Common myeloid progenitor, CD34-positive (primary cell): ENCODE measurements at regions not wholly inside any gene's neighbourhood (a gene's known extent, or its start where the extent isn't known, plus 50 kb on each side); places are given as distances from the start of the nearest gene placed in this dataset.

Experiments
- CTCF ChIA-PET: fragments of 350-600 bp; sonication (Branson Sonifier 250); formaldehyde crosslinking; loops from one replicate; lab custom pipeline; 2021; ENCODE audit warnings: antibody characterized with exemption; lab: Charles Lee
- POLR2A ChIA-PET: fragments of 350-600 bp; sonication (Branson Sonifier 250); formaldehyde crosslinking; loops from one replicate; lab custom pipeline; 2021; ENCODE audit warnings: antibody characterized with exemption; lab: Charles Lee
- DNase-seq, 3 donors: peaks; one replicate each; pipeline versions ENCODE4 v3.0.0 to v3.0.0-alpha.2; 2013
- H3K27ac ChIP-seq, 2 experiments: 1 replicate in 1 of 2; 2 replicates in 1 of 2; pipeline ENCODE4 v1.7.0; 2013; ENCODE audit warnings: inconsistent platforms in 2 of 2, low read length in 2 of 2, mild to moderate bottlenecking in 2 of 2, low read depth in 1 of 2, moderate library complexity in 1 of 2; ENCODE audit not compliant: severe bottlenecking in 2 of 2, insufficient read depth in 1 of 2, poor library complexity in 1 of 2
- H3K27me3 ChIP-seq, 5 experiments: replicated peaks in 2 of 5; 1 replicate in 3 of 5; 2 replicates in 2 of 5; pipeline versions ENCODE4 v1.6.1 to v1.7.0; 2013; ENCODE audit warnings: low read length in 4 of 5, mild to moderate bottlenecking in 2 of 5, moderate library complexity in 2 of 5, inconsistent platforms in 1 of 5; ENCODE audit not compliant: insufficient read depth in 5 of 5, control insufficient read depth in 4 of 5
- H3K36me3 ChIP-seq, 4 experiments: 1 replicate in 2 of 4; 2 replicates in 2 of 4; pipeline versions ENCODE4 v1.6.1 to v1.7.0; 2013; ENCODE audit warnings: low read length in 3 of 4, control low read depth in 1 of 4, mild to moderate bottlenecking in 1 of 4; ENCODE audit not compliant: control insufficient read depth in 4 of 4, insufficient read depth in 4 of 4
- H3K4me1 ChIP-seq, 4 experiments: 1 replicate in 3 of 4; 2 replicates in 1 of 4; pipeline versions ENCODE4 v1.6.1 to v1.7.1; 2013; ENCODE audit warnings: low read length in 3 of 4, mild to moderate bottlenecking in 3 of 4, control low read depth in 1 of 4, inconsistent platforms in 1 of 4, moderate library complexity in 1 of 4; ENCODE audit not compliant: control insufficient read depth in 4 of 4, insufficient read depth in 4 of 4; ENCODE audit errors: control extremely low read depth in 1 of 4
- H3K4me3 ChIP-seq, 7 experiments: 1 replicate in 4 of 7; 2 replicates in 3 of 7; pipeline versions ENCODE4 v1.5.1 to v1.7.0; 2013; ENCODE audit warnings: mild to moderate bottlenecking in 7 of 7, low read length in 6 of 7, moderate library complexity in 6 of 7, inconsistent platforms in 2 of 7, low read depth in 2 of 7, control low read depth in 1 of 7; ENCODE audit not compliant: insufficient read depth in 4 of 7, control insufficient read depth in 1 of 7; ENCODE audit errors: extremely low read depth in 1 of 7
- H3K9me3 ChIP-seq, 5 experiments: 1 replicate in 4 of 5; 2 replicates in 1 of 5; pipeline versions ENCODE4 v1.6.1 to v1.7.1; 2013; ENCODE audit warnings: low read length in 4 of 5, mild to moderate bottlenecking in 2 of 5, inconsistent platforms in 1 of 5, low read depth in 1 of 5, moderate library complexity in 1 of 5; ENCODE audit not compliant: control insufficient read depth in 4 of 5, insufficient read depth in 2 of 5; ENCODE audit errors: control extremely low read depth in 1 of 5
- WGBS: methylation state at CpG from one replicate; pipeline ENCODE4 v1.1.5; 2013; ENCODE audit not compliant: insufficient coverage; 5-methylcytosine and 5-hydroxymethylcytosine counted together

- Histone ChIP-seq H3K27me3 (no peaks in the 10 kb centered on the region), H3K9me3 (no peaks in the 10 kb centered on the region), H3K27ac (no peak overlapping the region), H3K4me3 (no peak overlapping the region), H3K36me3 (no peaks in the 10 kb centered on the region), H3K4me1 (no peaks in the 10 kb centered on the region)
- no peak for DNase-seq
- CTCF ChIA-PET: no interaction called here
- POLR2A ChIA-PET: no interaction called here
- WGBS: 100% methylated on average over 2 of the region's 3 CpGs
Measured at GRCh38 chr13:67620665-67621064, 390.5 kb upstream of the PCDH9 start.

GRCh38 chr13:67619995-67620380 lies 389.9 kb upstream of the PCDH9 start:
- Histone ChIP-seq H3K4me3 (no peak overlapping the region), H3K36me3 (no peaks in the 10 kb centered on the region), H3K27ac (no peak overlapping the region), H3K4me1 (no peaks in the 10 kb centered on the region), H3K9me3 (no peaks in the 10 kb centered on the region), H3K27me3 (no peaks in the 10 kb centered on the region)
- POLR2A ChIA-PET: no interaction called here
- peak; percentile 11 to 57 (median 40) for DNase-seq
- CTCF ChIA-PET: interaction anchor here (0.6 to 0.9 kb wide), 2 partner anchors 71 to 161 kb away, joined by 3 read pairs; no protein-coding TSS in a partner anchor
- WGBS: no CpG with 5 or more reads among the region's 2 CpGs

GRCh38 chr13:67619351-67619994 lies 389.3 kb upstream of the PCDH9 start:
- ChIA-PET POLR2A (no interaction called here), CTCF (interaction anchor here (0.6 to 0.9 kb wide), 2 partner anchors 70 to 161 kb away, joined by 3 read pairs; no protein-coding TSS in a partner anchor)
- H3K4me3 ChIP-seq: no peak overlapping the region
- no peak overlapping the region for H3K27ac ChIP-seq
- H3K4me1 ChIP-seq: no peaks in the 10 kb centered on the region
- no peaks in the 10 kb centered on the region for H3K9me3 ChIP-seq
- H3K36me3 ChIP-seq: no peaks in the 10 kb centered on the region
- H3K27me3 ChIP-seq: no peaks in the 10 kb centered on the region
- no peak for DNase-seq

GRCh38 chr13:67614579-67614978 lies 384.4 kb upstream of the PCDH9 start:
- no peak overlapping the region for H3K27ac ChIP-seq
- ChIA-PET POLR2A (no interaction called here), CTCF (no interaction called here)
- no peak overlapping the region for H3K4me3 ChIP-seq
- H3K27me3 ChIP-seq: no peaks in the 10 kb centered on the region
- no CpG with 5 or more reads among the region's 1 CpG for WGBS
- H3K4me1 ChIP-seq: no peaks in the 10 kb centered on the region
- no peak for DNase-seq
- H3K9me3 ChIP-seq: no peaks in the 10 kb centered on the region
- H3K36me3 ChIP-seq: no peaks in the 10 kb centered on the region

- Histone ChIP-seq H3K4me3 (no peak overlapping the region), H3K4me1 (no peaks in the 10 kb centered on the region), H3K27me3 (no peaks in the 10 kb centered on the region), H3K36me3 (no peaks in the 10 kb centered on the region), H3K9me3 (no peaks in the 10 kb centered on the region), H3K27ac (no peak overlapping the region)
- ChIA-PET CTCF (no interaction called here), POLR2A (no interaction called here)
- WGBS: 100% methylated on average over 4 of the region's 7 CpGs
- DNase-seq: no peak
Measured at GRCh38 chr13:67614013-67614412, 383.9 kb upstream of the PCDH9 start.

- no peak for DNase-seq
- H3K9me3 ChIP-seq: peaks cover 0 to 4% (median 0%) of the 10 kb centered on the region in 5 experiments
- no peaks in the 10 kb centered on the region for H3K27me3 ChIP-seq
- no peak overlapping the region for H3K27ac ChIP-seq
- H3K36me3 ChIP-seq: no peaks in the 10 kb centered on the region
- ChIA-PET POLR2A (no interaction called here), CTCF (no interaction called here)
- 96% methylated on average over 4 of the region's 4 CpGs for WGBS
- no peaks in the 10 kb centered on the region for H3K4me1 ChIP-seq
- H3K4me3 ChIP-seq: no peak overlapping the region
Measured at GRCh38 chr13:67588607-67589006, 358.5 kb upstream of the PCDH9 start.

- no peak for DNase-seq
Measured at GRCh38 chr13:67577361-67577760, 347.2 kb upstream of the PCDH9 start.

More at GRCh38 chr13:67577361-67577760, 347.2 kb upstream of the PCDH9 start:
- H3K4me1 ChIP-seq: no peaks in the 10 kb centered on the region
- H3K4me3 ChIP-seq: no peak overlapping the region
- peaks cover 0 to 9% (median 4%) of the 10 kb centered on the region in 5 experiments for H3K9me3 ChIP-seq
- POLR2A ChIA-PET: no interaction called here
- no peak overlapping the region for H3K27ac ChIP-seq
- WGBS: no CpG with 5 or more reads among the region's 1 CpG
- CTCF ChIA-PET: no interaction called here
- H3K27me3 ChIP-seq: no peaks in the 10 kb centered on the region
- no peaks in the 10 kb centered on the region for H3K36me3 ChIP-seq
